ENCODE measurements at regions not wholly inside any gene's neighbourhood (a gene's known extent, or its start where the extent isn't known, plus 50 kb on each side); places are given as distances from the start of the nearest gene placed in this dataset.

DNA sequence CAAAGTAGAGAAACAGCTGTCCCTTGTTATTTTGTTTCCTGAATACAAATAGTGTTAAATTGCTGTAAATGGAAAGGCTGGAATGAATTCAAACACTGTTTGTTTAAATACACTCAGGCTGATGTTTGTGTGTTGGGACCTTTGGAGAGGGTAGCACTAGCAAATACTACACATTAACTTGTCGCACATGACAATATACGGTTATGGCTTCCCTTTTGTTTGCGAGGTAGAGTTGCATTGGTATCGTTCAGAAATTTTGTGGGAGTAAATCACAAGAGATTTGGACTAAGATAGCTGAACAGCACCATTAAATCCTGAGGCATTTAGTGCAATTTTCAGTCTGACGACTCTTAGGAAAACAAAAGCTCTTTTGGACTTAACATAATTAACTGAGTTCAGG is 213.0 kb upstream of the ROBO2 start:
- TF ChIP-seq EZH2 (IDR thresholded peaks at IDR 0.05; ENCODE audit: low read length, unreplicated experiment) (no peak), EZH2phosphoT487 (IDR thresholded peaks at IDR 0.05; ENCODE audit: borderline replicate concordance, low read length) (no peak)
- TF ChIP-seq, protein P1, sequence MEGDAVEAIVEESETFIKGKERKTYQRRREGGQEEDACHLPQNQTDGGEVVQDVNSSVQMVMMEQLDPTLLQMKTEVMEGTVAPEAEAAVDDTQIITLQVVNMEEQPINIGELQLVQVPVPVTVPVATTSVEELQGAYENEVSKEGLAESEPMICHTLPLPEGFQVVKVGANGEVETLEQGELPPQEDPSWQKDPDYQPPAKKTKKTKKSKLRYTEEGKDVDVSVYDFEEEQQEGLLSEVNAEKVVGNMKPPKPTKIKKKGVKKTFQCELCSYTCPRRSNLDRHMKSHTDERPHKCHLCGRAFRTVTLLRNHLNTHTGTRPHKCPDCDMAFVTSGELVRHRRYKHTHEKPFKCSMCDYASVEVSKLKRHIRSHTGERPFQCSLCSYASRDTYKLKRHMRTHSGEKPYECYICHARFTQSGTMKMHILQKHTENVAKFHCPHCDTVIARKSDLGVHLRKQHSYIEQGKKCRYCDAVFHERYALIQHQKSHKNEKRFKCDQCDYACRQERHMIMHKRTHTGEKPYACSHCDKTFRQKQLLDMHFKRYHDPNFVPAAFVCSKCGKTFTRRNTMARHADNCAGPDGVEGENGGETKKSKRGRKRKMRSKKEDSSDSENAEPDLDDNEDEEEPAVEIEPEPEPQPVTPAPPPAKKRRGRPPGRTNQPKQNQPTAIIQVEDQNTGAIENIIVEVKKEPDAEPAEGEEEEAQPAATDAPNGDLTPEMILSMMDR (conservative IDR thresholded peaks at IDR 0.05; ENCODE audit: low read depth, low read length): no peak
- no TSS peak for BruUV-seq (replicated peaks)
- H4K20me1 ChIP-seq (ENCODE audit: low read length): no peaks in the 10 kb centered on the region
- ATAC-seq: no peak
- H2AFZ ChIP-seq (ENCODE audit: low read length): no peak overlapping the region
- H3K4me1 ChIP-seq (ENCODE audit: insufficient read depth, low read length): no peaks in the 10 kb centered on the region
- ChIA-PET POLR2A (ENCODE audit: unreplicated experiment) (no interaction called here), CTCF (no interaction called here)
- peaks cover 4% of the 10 kb centered on the region; the same call in 1 of the 2 replicates for H3K27me3 ChIP-seq (ENCODE audit: low read length)
- no peak for DNase-seq
- H3F3A ChIP-seq (ENCODE audit: low read length, unreplicated experiment): no peaks in the 10 kb centered on the region
- no peak overlapping the region for H3K9ac ChIP-seq (ENCODE audit: low read length)
- no peaks in the 10 kb centered on the region for H3K79me2 ChIP-seq (ENCODE audit: low read length)
- intact Hi-C loops (cut with micrococcal nuclease): no loop called here
- no peak overlapping the region for H3K27ac ChIP-seq (ENCODE audit: low read length)
- H3K36me3 ChIP-seq (ENCODE audit: low read depth, low read length): no peaks in the 10 kb centered on the region
- no peak overlapping the region for H3K4me2 ChIP-seq (ENCODE audit: low read length)
- H3K9me3 ChIP-seq (ENCODE audit: low read length): 0 out of 2 replicates have a peak, but pooled peaks cover 4% of the 10 kb centered on the region
- H3K4me3 ChIP-seq (ENCODE audit: low read length): no peak overlapping the region
- no peaks in the 10 kb centered on the region for H3K9me2 ChIP-seq (replicated peaks; ENCODE audit: low read length)

DNA sequence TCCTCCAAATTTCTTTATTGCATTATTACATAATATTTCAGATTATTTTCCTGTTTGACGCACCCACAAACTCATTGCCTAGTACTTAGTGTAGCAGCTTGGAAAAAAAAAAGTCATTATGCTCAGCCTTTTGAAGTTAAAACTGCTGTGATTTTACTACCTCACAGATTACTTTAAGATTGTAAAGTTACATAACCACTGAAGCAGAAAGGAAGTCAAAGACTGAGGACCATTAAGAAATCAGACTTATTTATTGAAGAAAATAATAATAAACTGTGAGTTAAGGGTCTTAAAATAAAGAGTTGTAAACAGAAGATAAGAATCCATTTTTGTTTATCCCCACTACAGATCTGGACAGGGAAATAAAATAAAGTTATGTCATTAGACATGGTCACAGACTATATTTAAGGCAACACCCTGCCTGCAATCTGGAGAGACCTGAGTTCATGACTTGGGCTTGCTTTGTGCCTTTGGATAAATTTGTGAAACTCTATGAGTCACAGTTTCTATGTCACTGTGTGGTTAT is 212.1 kb upstream of the ROBO2 start:
- no peak overlapping the region for H3K4me3 ChIP-seq (ENCODE audit: low read length)
- no peaks in the 10 kb centered on the region for H3K9me2 ChIP-seq (replicated peaks; ENCODE audit: low read length)
- H2AFZ ChIP-seq (ENCODE audit: low read length): no peak overlapping the region
- H3K36me3 ChIP-seq (ENCODE audit: low read depth, low read length): no peaks in the 10 kb centered on the region
- TF ChIP-seq, protein P1 (conservative IDR thresholded peaks at IDR 0.05; ENCODE audit: low read depth, low read length): no peak
- TF ChIP-seq EZH2phosphoT487 (IDR thresholded peaks at IDR 0.05; ENCODE audit: borderline replicate concordance, low read length) (no peak), EZH2 (IDR thresholded peaks at IDR 0.05; ENCODE audit: low read length, unreplicated experiment) (no peak)
- H3K27me3 ChIP-seq (ENCODE audit: low read length): peaks cover 4% of the 10 kb centered on the region; the same call in 1 of the 2 replicates
- ChIA-PET CTCF (no interaction called here), POLR2A (ENCODE audit: unreplicated experiment) (no interaction called here)
- no peak overlapping the region for H3K4me2 ChIP-seq (ENCODE audit: low read length)
- no peak overlapping the region for H3K27ac ChIP-seq (ENCODE audit: low read length)
- intact Hi-C loops (cut with micrococcal nuclease): no loop called here
- BruUV-seq (replicated peaks): no TSS peak
- H3F3A ChIP-seq (ENCODE audit: low read length, unreplicated experiment): no peaks in the 10 kb centered on the region
- ATAC-seq (no peak), DNase-seq (no peak)
- H3K79me2 ChIP-seq (ENCODE audit: low read length): no peaks in the 10 kb centered on the region
- H3K4me1 ChIP-seq (ENCODE audit: insufficient read depth, low read length): no peaks in the 10 kb centered on the region
- H4K20me1 ChIP-seq (ENCODE audit: low read length): no peaks in the 10 kb centered on the region
- H3K9me3 ChIP-seq (ENCODE audit: low read length): 0 out of 2 replicates have a peak, but pooled peaks cover 4% of the 10 kb centered on the region
- no peak overlapping the region for H3K9ac ChIP-seq (ENCODE audit: low read length)

DNA sequence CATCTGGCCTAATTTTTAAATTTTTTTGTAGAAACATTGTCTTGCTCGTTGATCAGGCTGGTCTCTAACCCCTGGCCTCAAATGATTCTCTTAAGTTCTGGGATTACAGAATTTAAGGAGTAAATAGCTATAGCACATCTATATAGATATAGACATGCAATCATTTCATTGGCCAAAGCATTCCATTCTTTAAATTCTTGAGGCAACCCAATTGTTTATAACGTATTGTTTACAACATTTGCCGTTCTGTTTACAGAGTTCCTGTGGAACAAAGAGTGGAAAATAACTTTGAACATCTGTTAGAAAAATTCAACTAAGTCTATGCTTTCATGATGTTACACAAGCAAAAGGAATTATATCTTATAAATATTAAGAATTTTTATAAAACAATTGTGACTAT is 205.2 kb upstream of the ROBO2 start:
- no TSS peak for BruUV-seq (replicated peaks)
- no peak overlapping the region for H3K4me3 ChIP-seq (ENCODE audit: low read length)
- no peaks in the 10 kb centered on the region for H3F3A ChIP-seq (ENCODE audit: low read length, unreplicated experiment)
- no peaks in the 10 kb centered on the region for H4K20me1 ChIP-seq (ENCODE audit: low read length)
- H3K9me2 ChIP-seq (replicated peaks; ENCODE audit: low read length): no peaks in the 10 kb centered on the region
- H3K79me2 ChIP-seq (ENCODE audit: low read length): no peaks in the 10 kb centered on the region
- 0 out of 2 replicates have a peak, but pooled peaks cover 4% of the 10 kb centered on the region for H3K9me3 ChIP-seq (ENCODE audit: low read length)
- H3K9ac ChIP-seq (ENCODE audit: low read length): no peak overlapping the region
- H3K36me3 ChIP-seq (ENCODE audit: low read depth, low read length): no peaks in the 10 kb centered on the region
- no peak overlapping the region for H3K27ac ChIP-seq (ENCODE audit: low read length)
- TF ChIP-seq EZH2phosphoT487 (IDR thresholded peaks at IDR 0.05; ENCODE audit: borderline replicate concordance, low read length) (no peak), EZH2 (IDR thresholded peaks at IDR 0.05; ENCODE audit: low read length, unreplicated experiment) (no peak)
- TF ChIP-seq, protein P1 (conservative IDR thresholded peaks at IDR 0.05; ENCODE audit: low read depth, low read length): no peak
- no peaks in the 10 kb centered on the region for H3K4me1 ChIP-seq (ENCODE audit: insufficient read depth, low read length)
- ATAC-seq (no peak), DNase-seq (no peak)
- no peaks in the 10 kb centered on the region; the same call in 1 of the 2 replicates for H3K27me3 ChIP-seq (ENCODE audit: low read length)
- POLR2A ChIA-PET (ENCODE audit: unreplicated experiment): no interaction called here
- H3K4me2 ChIP-seq (ENCODE audit: low read length): no peak overlapping the region
- intact Hi-C loops (cut with micrococcal nuclease): no loop called here
- CTCF ChIA-PET: no interaction called here
- no peak overlapping the region for H2AFZ ChIP-seq (ENCODE audit: low read length)
